B cell (primary cell): ENCODE measurements at regions not wholly inside any gene's neighbourhood (a gene's known extent, or its start where the extent isn't known, plus 50 kb on each side); places are given as distances from the start of the nearest gene placed in this dataset.
A peak's percentile ranks its signal among the peaks of the same experiment; 100 is the strongest.

Source experiments
- ATAC-seq: fragments of 200-7000 bp; cut with Tn5 transposase; one replicate; pipeline ENCODE4 v1.10.0; 2021; ENCODE audit warnings: low read depth, mild to moderate bottlenecking, moderate number of reproducible peaks, moderate library complexity
- CTCF ChIA-PET: fragments of 350-600 bp; sonication (Branson Sonifier 250); formaldehyde crosslinking; loops from one replicate; lab custom pipeline; 2021; ENCODE audit warnings: antibody characterized with exemption, inconsistent platforms; lab: Charles Lee
- POLR2A ChIA-PET: fragments of 350-600 bp; sonication (Branson Sonifier 250); formaldehyde crosslinking; loops from one replicate; lab custom pipeline; 2021; ENCODE audit warnings: antibody characterized with exemption; lab: Charles Lee
- DNase-seq: peaks from one replicate; pipeline ENCODE4 v3.0.0; 2013
- H2AFZ ChIP-seq: 2 replicates; pipeline ENCODE4 v1.6.1; 2012; ENCODE audit warnings: mild to moderate bottlenecking, low read depth, low read length; ENCODE audit not compliant: insufficient read depth, poor library complexity, severe bottlenecking
- H3K27ac ChIP-seq, 2 donors: 1 replicate in 1 of 2; 2 replicates in 1 of 2; pipeline ENCODE4 v1.5.1; 2012 to 2013; ENCODE audit warnings: low read length in 2 of 2, mild to moderate bottlenecking in 2 of 2, moderate library complexity in 1 of 2
- H3K27me3 ChIP-seq, 4 experiments: fragments of 200-600 bp in 1 of 4; sonication (generic) in 1 of 4; replicated peaks in 1 of 4; 1 replicate in 2 of 4; 2 replicates in 2 of 4; pipeline versions ENCODE4 v1.6.1 to v1.7.0; 2013 to 2016; ENCODE audit warnings: low read length in 3 of 4, mild to moderate bottlenecking in 2 of 4, mixed read lengths in 1 of 4, moderate library complexity in 1 of 4; ENCODE audit not compliant: insufficient read depth in 4 of 4, control insufficient read depth in 3 of 4; ENCODE audit errors: control extremely low read depth in 1 of 4
- H3K36me3 ChIP-seq, 2 experiments: replicated peaks in 1 of 2; 1 replicate in 1 of 2; 2 replicates in 1 of 2; pipeline versions ENCODE4 v1.6.1 to v1.7.1; 2013; ENCODE audit warnings: low read length in 1 of 2; ENCODE audit not compliant: insufficient read depth in 2 of 2, control insufficient read depth in 1 of 2; ENCODE audit errors: control extremely low read depth in 1 of 2, extremely low read depth in 1 of 2
- H3K4me1 ChIP-seq, 2 donors: fragments of 200-600 bp in 1 of 2; sonication (generic) in 1 of 2; 1 replicate in 1 of 2; 2 replicates in 1 of 2; pipeline versions ENCODE4 v1.5.1 to v1.6.1; 2013 to 2017; ENCODE audit warnings: low read length in 2 of 2; ENCODE audit not compliant: control insufficient read depth in 2 of 2, insufficient read depth in 2 of 2
- H3K4me2 ChIP-seq: replicated peaks from 2 replicates; pipeline ENCODE3; 2012; ENCODE audit warnings: mild to moderate bottlenecking, low read depth, low read length; ENCODE audit not compliant: poor library complexity, severe bottlenecking
- H3K4me3 ChIP-seq, 5 experiments: fragments of 200-600 bp in 1 of 5; sonication (generic) in 1 of 5; 1 replicate in 3 of 5; 2 replicates in 2 of 5; pipeline versions ENCODE4 v1.5.1 to v1.7.0; 2011 to 2016; ENCODE audit warnings: low read length in 4 of 5, mild to moderate bottlenecking in 4 of 5, low read depth in 2 of 5, control low read depth in 1 of 5, moderate library complexity in 1 of 5; ENCODE audit not compliant: insufficient read depth in 1 of 5; ENCODE audit errors: control extremely low read depth in 1 of 5, extremely low read depth in 1 of 5
- H3K79me2 ChIP-seq: fragments of 200-600 bp; sonication (generic); one replicate; pipeline ENCODE4 v1.6.0; 2016; ENCODE audit warnings: low read length; ENCODE audit not compliant: control insufficient read depth, insufficient read depth
- H3K9ac ChIP-seq: fragments of 200-600 bp; sonication (generic); 2 replicates; pipeline ENCODE4 v1.6.1; 2017; ENCODE audit warnings: mild to moderate bottlenecking, low read length, moderate library complexity
- H3K9me3 ChIP-seq, 3 donors: one replicate each; pipeline versions ENCODE4 v1.6.1 to v1.7.1; 2013; ENCODE audit warnings: low read length in 2 of 3; ENCODE audit not compliant: control insufficient read depth in 2 of 3, insufficient read depth in 1 of 3; ENCODE audit errors: control extremely low read depth in 1 of 3
- H4K20me1 ChIP-seq: 2 replicates; pipeline ENCODE4 v1.6.0; 2012; ENCODE audit warnings: mild to moderate bottlenecking, low read length; ENCODE audit not compliant: insufficient read depth, control insufficient read depth, poor library complexity, severe bottlenecking
- H3K27ac Mint-ChIP-seq: one replicate; pipeline ENCODE4 v1.8.0; 2021; ENCODE audit warnings: mixed read lengths
- H3K27me3 Mint-ChIP-seq: one replicate; pipeline ENCODE4 v1.8.0; 2021; ENCODE audit warnings: mixed read lengths
- H3K4me1 Mint-ChIP-seq: one replicate; pipeline ENCODE4 v1.8.0; 2021; ENCODE audit warnings: mixed read lengths
- H3K4me3 Mint-ChIP-seq: one replicate; pipeline ENCODE4 v1.8.0; 2021; ENCODE audit warnings: mixed read lengths
- H3K9me3 Mint-ChIP-seq: one replicate; pipeline ENCODE4 v1.8.0; 2022; ENCODE audit warnings: mixed read lengths; ENCODE audit not compliant: insufficient read depth
- CTCF ChIP-seq: fragments of 200-600 bp; IDR thresholded peaks from one replicate; pipeline ENCODE4 v1.8.0; 2022; ENCODE audit warnings: antibody characterized with exemption, mild to moderate bottlenecking
- EZH2 ChIP-seq: IDR thresholded peaks from 2 replicates; pipeline ENCODE4 v1.6.1; 2012; ENCODE audit warnings: borderline replicate concordance, low read depth, mild to moderate bottlenecking, moderate library complexity, low read length; ENCODE audit not compliant: insufficient read depth, poor library complexity, severe bottlenecking
- WGBS: methylation state at CpG from one replicate; pipeline ENCODE4 v1.1.5; 2013; ENCODE audit warnings: missing lambda C conversion rate; ENCODE audit not compliant: insufficient coverage; 5-methylcytosine and 5-hydroxymethylcytosine counted together
- intact Hi-C: fragments of 100-400 bp; cut with micrococcal nuclease; formaldehyde crosslinking; loops from one replicate; pipeline ENCODE4 v1.10.0; 2022

- DNase-seq (peak; percentile 77), ATAC-seq (peak; percentile 75)
- intact Hi-C loops, result loop anchor here (1.0 kb wide), 3 partner anchors 127 to 327 kb away; partner anchors contain the start of gene TAB2
- Mint-ChIP-seq H3K27me3 (no peaks in the 10 kb centered on the region), H3K4me1 (peaks cover 10% of the 10 kb centered on the region), H3K9me3 (no peaks in the 10 kb centered on the region), H3K4me3 (no peak overlapping the region), H3K27ac (no peak overlapping the region)
- TF ChIP-seq EZH2 (no peak), CTCF (peak; percentile 77)
- ChIA-PET CTCF (interaction anchor here (0.6 to 4.4 kb wide), 46 partner anchors 9 to 612 kb away, joined by 3 to 114 read pairs (median 4); partner anchors contain the start of gene ZC3H12D), POLR2A (interaction anchor here (1.4 to 2.1 kb wide), 2 partner anchors 127 to 242 kb away, joined by 4 to 10 read pairs; partner anchors contain the start of gene TAB2)
- Histone ChIP-seq H3K27me3 (peaks cover 0 to 3% (median 0%) of the 10 kb centered on the region in 4 experiments), H3K36me3 (no peaks in the 10 kb centered on the region), H3K9me3 (no peaks in the 10 kb centered on the region), H3K4me3 (no peak overlapping the region), H3K4me1 (peaks cover 0 to 8% of the 10 kb centered on the region in 2 donors), H4K20me1 (no peaks in the 10 kb centered on the region), H3K79me2 (no peaks in the 10 kb centered on the region), H3K27ac (no peak overlapping the region), H3K4me2 (no peak overlapping the region), H3K9ac (no peak overlapping the region), H2AFZ (peak overlapping the region; percentile 16)
- WGBS, result 100% methylated on average over 1 of the region's 1 CpG
Observed at GRCh38 chr6:149190224-149190831, 127.2 kb upstream of the TAB2 start.

DNA sequence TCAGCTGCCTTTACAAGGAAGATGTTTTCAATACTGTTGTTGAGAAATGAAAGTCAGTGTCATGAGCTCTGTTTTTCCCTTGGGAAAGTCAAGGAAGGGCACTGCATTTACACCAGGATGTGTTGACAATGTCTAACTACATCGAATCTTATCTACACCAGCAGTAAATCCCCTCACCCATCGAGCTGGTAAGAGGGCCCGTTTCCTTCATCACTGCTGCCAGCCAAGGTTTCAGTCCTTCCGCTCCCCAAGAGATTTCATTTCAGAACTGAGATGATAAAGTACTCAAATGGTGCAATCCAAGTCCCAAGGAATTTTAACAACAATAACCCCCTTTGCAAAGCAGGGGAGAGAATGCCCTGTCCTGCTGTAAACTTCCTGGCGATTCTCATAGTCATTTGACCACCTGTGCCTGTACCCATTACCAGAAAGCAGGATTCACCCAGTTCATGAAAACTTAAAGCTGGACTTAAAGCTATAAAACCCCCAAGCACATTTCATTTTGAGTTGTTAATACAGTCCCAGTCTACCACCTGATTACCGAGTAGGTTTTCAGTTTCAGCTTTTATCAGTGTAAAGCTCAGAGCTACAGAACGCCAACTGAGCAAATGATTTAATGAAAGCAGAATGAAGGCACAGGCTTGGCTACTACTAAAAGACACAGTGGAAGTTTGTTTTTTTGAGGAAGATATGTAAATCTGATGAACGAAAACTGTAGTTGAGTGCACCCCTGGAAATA is 122.5 kb upstream of the TAB2 start:
- H3K36me3 ChIP-seq, result no peaks in the 10 kb centered on the region
- H3K9ac ChIP-seq, result no peak overlapping the region
- H3K4me3 Mint-ChIP-seq, result no peak overlapping the region
- 50% methylated on average over 5 of the region's 8 CpGs for WGBS
- H3K9me3 ChIP-seq, result peaks cover 0 to 5% (median 4%) of the 10 kb centered on the region in 3 donors
- no peak overlapping the region for H3K27ac Mint-ChIP-seq
- H3K27me3 Mint-ChIP-seq, result no peaks in the 10 kb centered on the region
- H3K4me3 ChIP-seq, result no peak overlapping the region
- no peak overlapping the region for H3K27ac ChIP-seq
- peak overlapping the region; percentile 47 for H2AFZ ChIP-seq
- intact Hi-C loops, result no loop called here
- TF ChIP-seq EZH2 (no peak), CTCF (no peak)
- peak overlapping the region; percentile 21 for H3K4me2 ChIP-seq
- H3K4me1 ChIP-seq, result peaks cover 0 to 5% of the 10 kb centered on the region in 2 donors
- H3K79me2 ChIP-seq, result no peaks in the 10 kb centered on the region
- peaks cover 10% of the 10 kb centered on the region for H3K4me1 Mint-ChIP-seq
- CTCF ChIA-PET, result interaction anchor here (0.6 to 3.2 kb wide), 6 partner anchors 105 to 322 kb away, joined by 3 to 19 read pairs (median 4); no protein-coding TSS in a partner anchor
- no peaks in the 10 kb centered on the region for H4K20me1 ChIP-seq
- no peaks in the 10 kb centered on the region for H3K27me3 ChIP-seq
- ATAC-seq, result no peak
- H3K9me3 Mint-ChIP-seq, result no peaks in the 10 kb centered on the region
- DNase-seq, result no peak
- POLR2A ChIA-PET, result no interaction called here
